ENCODE measurements at regions not wholly inside any gene's neighbourhood (a gene's known extent, or its start where the extent isn't known, plus 50 kb on each side); places are given as distances from the start of the nearest gene placed in this dataset.

- DNase-seq, result no peak
These were observed 63.5 kb upstream of the DMRT1 start for GRCh38 chr9:777978-778377.

DNA sequence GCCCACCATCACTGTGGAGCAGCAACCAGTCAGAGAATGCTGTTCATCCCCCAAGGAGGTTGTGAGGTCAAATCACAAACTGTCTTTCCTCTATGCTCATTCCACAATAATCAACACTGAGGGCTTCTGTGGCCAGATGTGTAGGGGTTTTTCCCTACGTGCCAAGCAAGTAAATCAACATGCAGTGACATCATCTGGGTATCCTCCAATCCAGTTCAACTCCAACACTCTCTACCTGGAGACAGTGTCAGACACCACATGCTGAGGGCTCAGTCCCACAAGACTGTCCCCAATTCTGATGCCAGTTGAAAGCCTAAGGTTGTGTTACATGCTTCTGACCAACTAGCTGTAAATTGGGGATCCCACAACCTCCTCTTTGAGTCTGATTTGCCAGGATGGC lies 57.3 kb upstream of the DMRT1 start:
- DNase-seq, result no peak

GRCh38 chr9:784916-785315 lies 56.6 kb upstream of the DMRT1 start:
- no peak for DNase-seq

- no peak for DNase-seq
These were observed 55.5 kb upstream of the DMRT1 start for GRCh38 chr9:785997-786396.

DNA sequence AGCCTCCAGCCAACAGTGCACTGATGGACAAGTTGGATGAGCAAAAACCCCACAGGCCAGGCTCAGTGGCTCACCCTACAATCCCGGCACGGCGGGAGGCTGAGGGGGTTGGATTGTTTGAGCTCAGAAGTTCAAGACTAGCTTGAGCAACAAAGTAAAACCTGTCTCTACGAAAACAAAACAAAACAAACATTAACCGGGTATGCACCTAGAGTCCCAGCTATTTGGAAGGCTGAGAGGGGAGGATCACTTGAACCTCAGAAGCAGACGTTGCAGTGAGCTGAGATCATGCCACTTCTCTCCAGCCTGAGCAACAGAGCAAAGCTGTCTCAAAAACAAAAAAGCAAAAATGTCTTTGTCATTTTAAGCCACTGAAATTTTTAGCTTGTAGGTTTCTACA lies 55.1 kb upstream of the DMRT1 start:
- DNase-seq, result no peak

- DNase-seq, result no peak
These were observed 52.7 kb upstream of the DMRT1 start for GRCh38 chr9:788777-789176.

Data from NCI-H1092 treated with DMSO at 0.1 percent for 48 hours (cell line).